BLaER1 (cell line): ENCODE measurements at regions not wholly inside any gene's neighbourhood (a gene's known extent, or its start where the extent isn't known, plus 50 kb on each side); places are given as distances from the start of the nearest gene placed in this dataset.

Experiments used
- H3K27ac ChIP-seq: shearing (Covaris generic); formaldehyde crosslinking; 2 replicates; pipeline ENCODE4 v1.8.1; 2022
- H3K27me3 ChIP-seq: shearing (Covaris generic); formaldehyde crosslinking; 2 replicates; pipeline ENCODE4 v1.8.1; 2022
- H3K36me3 ChIP-seq: shearing (Covaris generic); formaldehyde crosslinking; 2 replicates; pipeline ENCODE4 v1.8.1; 2022
- H3K4me1 ChIP-seq: shearing (Covaris generic); formaldehyde crosslinking; 2 replicates; pipeline ENCODE4 v1.8.1; 2022
- H3K4me2 ChIP-seq: shearing (Covaris generic); formaldehyde crosslinking; 2 replicates; pipeline ENCODE4 v1.8.1; 2022
- H3K4me3 ChIP-seq: shearing (Covaris generic); formaldehyde crosslinking; 2 replicates; pipeline ENCODE4 v1.8.1; 2022
- H3K9ac ChIP-seq: shearing (Covaris generic); formaldehyde crosslinking; 2 replicates; pipeline ENCODE4 v1.8.1; 2022
- H3K9me3 ChIP-seq: shearing (Covaris generic); formaldehyde crosslinking; 2 replicates; pipeline ENCODE4 v1.8.1; 2022
- H4K20me1 ChIP-seq: shearing (Covaris generic); formaldehyde crosslinking; 2 replicates; pipeline ENCODE4 v1.8.1; 2022
- Cebpa-rat ChIP-seq: shearing (Covaris generic); IDR thresholded peaks from 2 replicates; pipeline ENCODE4 v1.8.1; 2022

GRCh38 chr11:91947215-91947820, 277.3 kb upstream of the FAT3 start:
- no peak for TF ChIP-seq Cebpa-rat
- no peaks in the 10 kb centered on the region for H4K20me1 ChIP-seq
- no peak overlapping the region for H3K27ac ChIP-seq
- no peak overlapping the region for H3K4me2 ChIP-seq
- H3K27me3 ChIP-seq, result no peaks in the 10 kb centered on the region
- H3K36me3 ChIP-seq, result no peaks in the 10 kb centered on the region
- H3K4me3 ChIP-seq, result no peak overlapping the region
- no peak overlapping the region for H3K9ac ChIP-seq
- H3K9me3 ChIP-seq, result no peaks in the 10 kb centered on the region
- no peaks in the 10 kb centered on the region for H3K4me1 ChIP-seq

GRCh38 chr11:91946397-91946951, 278.1 kb upstream of the FAT3 start:
- Histone ChIP-seq H4K20me1 (no peaks in the 10 kb centered on the region), H3K4me2 (no peak overlapping the region)
- no peak for TF ChIP-seq Cebpa-rat

GRCh38 chr11:91935120-91935519, 289.5 kb upstream of the FAT3 start:
- no peaks in the 10 kb centered on the region for H3K36me3 ChIP-seq
- H3K4me2 ChIP-seq, result no peak overlapping the region
- no peak overlapping the region for H3K27ac ChIP-seq
- no peaks in the 10 kb centered on the region for H3K9me3 ChIP-seq
- H3K4me1 ChIP-seq, result no peaks in the 10 kb centered on the region
- no peaks in the 10 kb centered on the region for H3K27me3 ChIP-seq
- no peak overlapping the region for H3K4me3 ChIP-seq
- H3K9ac ChIP-seq, result no peak overlapping the region
- no peak for TF ChIP-seq Cebpa-rat
- H4K20me1 ChIP-seq, result no peaks in the 10 kb centered on the region

More at GRCh38 chr11:91946397-91946951, 278.1 kb upstream of the FAT3 start:
- no peaks in the 10 kb centered on the region for H3K9me3 ChIP-seq
- H3K27me3 ChIP-seq, result no peaks in the 10 kb centered on the region
- no peak overlapping the region for H3K9ac ChIP-seq
- H3K4me3 ChIP-seq, result no peak overlapping the region
- H3K27ac ChIP-seq, result no peak overlapping the region
- no peaks in the 10 kb centered on the region for H3K36me3 ChIP-seq
- no peaks in the 10 kb centered on the region for H3K4me1 ChIP-seq

- Histone ChIP-seq H3K36me3 (no peaks in the 10 kb centered on the region), H3K4me2 (no peak overlapping the region), H3K27me3 (no peaks in the 10 kb centered on the region), H3K9me3 (no peaks in the 10 kb centered on the region), H3K4me3 (no peak overlapping the region), H4K20me1 (no peaks in the 10 kb centered on the region), H3K27ac (no peak overlapping the region), H3K9ac (no peak overlapping the region), H3K4me1 (no peaks in the 10 kb centered on the region)
- no peak for TF ChIP-seq Cebpa-rat
These were observed 292.3 kb upstream of the FAT3 start for GRCh38 chr11:91932151-91932821.

GRCh38 chr11:91927448-91927847, 297.2 kb upstream of the FAT3 start:
- Histone ChIP-seq H3K36me3 (no peaks in the 10 kb centered on the region), H3K4me2 (no peak overlapping the region), H3K27ac (no peak overlapping the region), H3K9ac (no peak overlapping the region), H4K20me1 (no peaks in the 10 kb centered on the region), H3K4me1 (no peaks in the 10 kb centered on the region), H3K4me3 (no peak overlapping the region), H3K27me3 (no peaks in the 10 kb centered on the region), H3K9me3 (no peaks in the 10 kb centered on the region)
- no peak for TF ChIP-seq Cebpa-rat

GRCh38 chr11:91926965-91927364, 297.7 kb upstream of the FAT3 start:
- Histone ChIP-seq H3K4me1 (no peaks in the 10 kb centered on the region), H3K4me3 (no peak overlapping the region), H3K27me3 (no peaks in the 10 kb centered on the region), H3K36me3 (no peaks in the 10 kb centered on the region), H3K4me2 (no peak overlapping the region), H3K27ac (no peak overlapping the region), H3K9ac (no peak overlapping the region), H4K20me1 (no peaks in the 10 kb centered on the region), H3K9me3 (no peaks in the 10 kb centered on the region)
- TF ChIP-seq Cebpa-rat, result no peak

GRCh38 chr11:91922846-91923245, 301.8 kb upstream of the FAT3 start:
- Histone ChIP-seq H3K4me1 (no peaks in the 10 kb centered on the region), H3K4me3 (no peak overlapping the region), H3K9me3 (no peaks in the 10 kb centered on the region), H3K36me3 (no peaks in the 10 kb centered on the region), H3K4me2 (no peak overlapping the region), H3K27me3 (no peaks in the 10 kb centered on the region), H3K9ac (no peak overlapping the region), H4K20me1 (no peaks in the 10 kb centered on the region), H3K27ac (no peak overlapping the region)
- no peak for TF ChIP-seq Cebpa-rat

- Histone ChIP-seq H3K9ac (no peak overlapping the region), H4K20me1 (no peaks in the 10 kb centered on the region), H3K27ac (no peak overlapping the region), H3K36me3 (no peaks in the 10 kb centered on the region), H3K4me1 (no peaks in the 10 kb centered on the region), H3K4me3 (no peak overlapping the region), H3K27me3 (no peaks in the 10 kb centered on the region), H3K9me3 (no peaks in the 10 kb centered on the region), H3K4me2 (no peak overlapping the region)
- no peak for TF ChIP-seq Cebpa-rat
These were observed 302.6 kb upstream of the FAT3 start for GRCh38 chr11:91921974-91922373.

GRCh38 chr11:91913407-91913806, 311.2 kb upstream of the FAT3 start:
- Histone ChIP-seq H3K4me1 (no peaks in the 10 kb centered on the region), H3K4me3 (no peak overlapping the region), H3K9ac (no peak overlapping the region), H4K20me1 (no peaks in the 10 kb centered on the region), H3K4me2 (no peak overlapping the region), H3K9me3 (no peaks in the 10 kb centered on the region), H3K36me3 (no peaks in the 10 kb centered on the region), H3K27ac (no peak overlapping the region), H3K27me3 (no peaks in the 10 kb centered on the region)
- TF ChIP-seq Cebpa-rat, result no peak

GRCh38 chr11:91912322-91912721, 312.3 kb upstream of the FAT3 start:
- no peaks in the 10 kb centered on the region for H3K27me3 ChIP-seq
- H3K4me2 ChIP-seq, result no peak overlapping the region
- H3K27ac ChIP-seq, result no peak overlapping the region
- no peak overlapping the region for H3K9ac ChIP-seq
- no peaks in the 10 kb centered on the region for H4K20me1 ChIP-seq
- TF ChIP-seq Cebpa-rat, result no peak
- H3K4me3 ChIP-seq, result no peak overlapping the region
- no peaks in the 10 kb centered on the region for H3K4me1 ChIP-seq
- H3K9me3 ChIP-seq, result no peaks in the 10 kb centered on the region
- no peaks in the 10 kb centered on the region for H3K36me3 ChIP-seq
